BLaER1 treated with 17β-estradiol and CSF1 and Interleukin-3, amounts not matched to agents 10 nM and 100 nM (cell line): ENCODE measurements at regions not wholly inside any gene's neighbourhood (a gene's known extent, or its start where the extent isn't known, plus 50 kb on each side); places are given as distances from the start of the nearest gene placed in this dataset.
"Not testable (repeated sequence)": the region's sequence is repeated elsewhere in the genome, so short reads cannot be mapped to it uniquely, and the experiment has no call there.

Experiments
- H3K27ac ChIP-seq, 11 experiments: shearing (Covaris generic); formaldehyde crosslinking; 2 replicates each; pipeline ENCODE4 v1.8.1; 2022
- H3K27me3 ChIP-seq, 11 experiments: shearing (Covaris generic); formaldehyde crosslinking; 2 replicates each; pipeline ENCODE4 v1.8.1; 2022
- H3K36me3 ChIP-seq, 11 experiments: shearing (Covaris generic); formaldehyde crosslinking; 2 replicates each; pipeline ENCODE4 v1.8.1; 2022
- H3K4me1 ChIP-seq, 10 experiments: shearing (Covaris generic); formaldehyde crosslinking; 2 replicates each; pipeline ENCODE4 v1.8.1; 2022
- H3K4me2 ChIP-seq, 11 experiments: shearing (Covaris generic); formaldehyde crosslinking; 2 replicates each; pipeline ENCODE4 v1.8.1; 2022
- H3K4me3 ChIP-seq, 10 experiments: shearing (Covaris generic); formaldehyde crosslinking; 2 replicates each; pipeline ENCODE4 v1.8.1; 2022
- H3K9ac ChIP-seq, 11 experiments: shearing (Covaris generic); formaldehyde crosslinking; 2 replicates each; pipeline ENCODE4 v1.8.1; 2022
- H3K9me3 ChIP-seq, 11 experiments: shearing (Covaris generic); formaldehyde crosslinking; replicated peaks in 1 of 11; 2 replicates each; pipeline ENCODE4 v1.8.1; 2022
- H4K20me1 ChIP-seq, 11 experiments: shearing (Covaris generic); formaldehyde crosslinking; 2 replicates each; pipeline ENCODE4 v1.8.1; 2022
- Cebpa-rat ChIP-seq, 11 experiments: shearing (Covaris generic); IDR thresholded peaks; 2 replicates each; pipeline ENCODE4 v1.8.1; 2022

GRCh38 chr19:27860309-27860934, 1352.5 kb downstream of the UQCRFS1 start:
- H3K27me3 ChIP-seq = no peaks in the 10 kb centered on the region
- no peak for TF ChIP-seq Cebpa-rat (IDR thresholded peaks at IDR 0.05)

GRCh38 chr19:27859689-27860088, 1353.3 kb downstream of the UQCRFS1 start:
- Histone ChIP-seq H4K20me1 (no peaks in the 10 kb centered on the region), H3K9me3 (peaks cover 46 to 62% (median 48%) of the 10 kb centered on the region in 11 experiments), H3K4me1 (no peaks in the 10 kb centered on the region), H3K27me3 (no peaks in the 10 kb centered on the region), H3K9ac (no peak overlapping the region), H3K36me3 (no peaks in the 10 kb centered on the region), H3K4me3 (no peak overlapping the region), H3K27ac (no peak overlapping the region), H3K4me2 (no peak overlapping the region)
- no peak for TF ChIP-seq Cebpa-rat (IDR thresholded peaks at IDR 0.05)

More at GRCh38 chr19:27860309-27860934, 1352.5 kb downstream of the UQCRFS1 start:
- Histone ChIP-seq H3K9ac (no peak overlapping the region), H4K20me1 (no peaks in the 10 kb centered on the region), H3K4me1 (no peaks in the 10 kb centered on the region), H3K36me3 (no peaks in the 10 kb centered on the region), H3K4me3 (no peak overlapping the region), H3K9me3 (peaks cover 46 to 62% (median 48%) of the 10 kb centered on the region in 11 experiments), H3K27ac (no peak overlapping the region), H3K4me2 (no peak overlapping the region)

- H3K27ac ChIP-seq = no peak overlapping the region
- TF ChIP-seq Cebpa-rat (IDR thresholded peaks at IDR 0.05) = no peak
- H3K9ac ChIP-seq = no peak overlapping the region
- H4K20me1 ChIP-seq = no peaks in the 10 kb centered on the region
- peaks cover 46 to 62% (median 49%) of the 10 kb centered on the region in 11 experiments for H3K9me3 ChIP-seq
- no peak overlapping the region for H3K4me3 ChIP-seq
- H3K4me1 ChIP-seq = no peaks in the 10 kb centered on the region
- H3K36me3 ChIP-seq = no peaks in the 10 kb centered on the region
- H3K4me2 ChIP-seq = no peak overlapping the region
- no peaks in the 10 kb centered on the region for H3K27me3 ChIP-seq
Observed at GRCh38 chr19:27858981-27859581, 1353.9 kb downstream of the UQCRFS1 start.

- not testable (repeated sequence) for H3K4me2 ChIP-seq, H3K4me1 ChIP-seq, H3K4me3 ChIP-seq, H3K27me3 ChIP-seq, H3K27ac ChIP-seq, H3K9ac ChIP-seq, H4K20me1 ChIP-seq
- H3K9me3 ChIP-seq = peaks cover 51 to 75% (median 64%) of the 10 kb centered on the region in 11 experiments
- H3K36me3 ChIP-seq = peaks cover 12 to 36% (median 21%) of the 10 kb centered on the region in 11 experiments; a peak in 20 of 22 replicates
Observed at GRCh38 chr19:27852931-27853330, 1360.0 kb downstream of the UQCRFS1 start.

GRCh38 chr19:27851543-27852060, 1361.3 kb downstream of the UQCRFS1 start:
- Histone ChIP-seq H3K36me3 (peaks cover 12 to 36% (median 21%) of the 10 kb centered on the region in 11 experiments; a peak in 20 of 22 replicates), H3K27ac (no peak overlapping the region), H3K4me2 (no peak overlapping the region), H3K4me3 (no peak overlapping the region), H3K9ac (no peak overlapping the region), H4K20me1 (peaks cover 0 to 5% (median 0%) of the 10 kb centered on the region in 11 experiments; a peak in 1 of 22 replicates), H3K4me1 (no peaks in the 10 kb centered on the region), H3K9me3 (peaks cover 53 to 78% (median 64%) of the 10 kb centered on the region in 11 experiments), H3K27me3 (no peaks in the 10 kb centered on the region)
- no peak for TF ChIP-seq Cebpa-rat (IDR thresholded peaks at IDR 0.05)

- no peak overlapping the region for H3K4me2 ChIP-seq
- TF ChIP-seq Cebpa-rat (IDR thresholded peaks at IDR 0.05) = no peak
- peaks cover 55 to 79% (median 65%) of the 10 kb centered on the region in 11 experiments for H3K9me3 ChIP-seq
- no peaks in the 10 kb centered on the region for H3K27me3 ChIP-seq
- H3K27ac ChIP-seq = no peak overlapping the region
- peaks cover 0 to 11% (median 0%) of the 10 kb centered on the region in 11 experiments; a peak in 4 of 22 replicates for H4K20me1 ChIP-seq
- no peaks in the 10 kb centered on the region for H3K4me1 ChIP-seq
- no peak overlapping the region for H3K9ac ChIP-seq
- H3K36me3 ChIP-seq = peaks cover 12 to 36% (median 21%) of the 10 kb centered on the region in 11 experiments; a peak in 20 of 22 replicates
- no peak overlapping the region for H3K4me3 ChIP-seq
Observed at GRCh38 chr19:27851002-27851481, 1361.9 kb downstream of the UQCRFS1 start.

- Histone ChIP-seq H3K9me3 (peaks cover 37 to 65% (median 52%) of the 10 kb centered on the region in 11 experiments), H3K4me3 (no peak overlapping the region), H3K4me2 (no peak overlapping the region), H4K20me1 (peaks cover 0 to 19% (median 0%) of the 10 kb centered on the region in 11 experiments; a peak in 7 of 22 replicates), H3K36me3 (peaks cover 10 to 21% (median 12%) of the 10 kb centered on the region in 11 experiments; a peak in 19 of 22 replicates), H3K4me1 (peaks cover 11 to 18% (median 15%) of the 10 kb centered on the region in 10 experiments), H3K27ac (no peak overlapping the region), H3K9ac (no peak overlapping the region), H3K27me3 (no peaks in the 10 kb centered on the region)
- no peak for TF ChIP-seq Cebpa-rat (IDR thresholded peaks at IDR 0.05)
Observed at GRCh38 chr19:27846944-27847343, 1366.0 kb downstream of the UQCRFS1 start.

GRCh38 chr19:27844261-27844660, 1368.7 kb downstream of the UQCRFS1 start:
- TF ChIP-seq Cebpa-rat (IDR thresholded peaks at IDR 0.05) = no peak
- Histone ChIP-seq H3K4me2 (peak overlapping the region; percentile 40 to 76 (median 65); a peak in 20 of 22 replicates), H3K9ac (no peak overlapping the region), H3K27me3 (no peaks in the 10 kb centered on the region), H3K9me3 (peaks cover 16 to 44% (median 28%) of the 10 kb centered on the region in 11 experiments; a peak in 20 of 22 replicates), H3K27ac (no peak overlapping the region), H3K36me3 (peaks cover 0 to 5% (median 0%) of the 10 kb centered on the region in 11 experiments; a peak in 3 of 22 replicates), H3K4me3 (no peak overlapping the region), H4K20me1 (peaks cover 0 to 19% (median 0%) of the 10 kb centered on the region in 11 experiments; a peak in 7 of 22 replicates), H3K4me1 (peaks cover 11 to 21% (median 15%) of the 10 kb centered on the region in 10 experiments)

- Histone ChIP-seq H3K27me3 (no peaks in the 10 kb centered on the region), H3K9me3 (peaks cover 12 to 40% (median 24%) of the 10 kb centered on the region in 11 experiments; a peak in 20 of 22 replicates), H4K20me1 (peaks cover 0 to 19% (median 0%) of the 10 kb centered on the region in 11 experiments; a peak in 7 of 22 replicates), H3K4me2 (peak overlapping the region in 10 of 11 experiments; percentile 40 to 76 (median 67); a peak in 14 of 22 replicates), H3K4me3 (no peak overlapping the region), H3K9ac (no peak overlapping the region), H3K4me1 (peaks cover 11 to 21% (median 15%) of the 10 kb centered on the region in 10 experiments), H3K27ac (no peak overlapping the region), H3K36me3 (peaks cover 0 to 5% (median 0%) of the 10 kb centered on the region in 11 experiments; a peak in 2 of 22 replicates)
- TF ChIP-seq Cebpa-rat (IDR thresholded peaks at IDR 0.05) = no peak
Observed at GRCh38 chr19:27843861-27844260, 1369.1 kb downstream of the UQCRFS1 start.
